GM21786 (cell line): ENCODE measurements at regions not wholly inside any gene's neighbourhood (a gene's known extent, or its start where the extent isn't known, plus 50 kb on each side); places are given as distances from the start of the nearest gene placed in this dataset.
"Not testable (repeated sequence)": the region's sequence is repeated elsewhere in the genome, so short reads cannot be mapped to it uniquely, and the experiment has no call there.

Experiments used
- ATAC-seq: cut with Tn5 transposase; IDR thresholded peaks from one replicate; pipeline ENCODE4 v1.9.1; 2021; ENCODE audit not compliant: unreplicated experiment

DNA sequence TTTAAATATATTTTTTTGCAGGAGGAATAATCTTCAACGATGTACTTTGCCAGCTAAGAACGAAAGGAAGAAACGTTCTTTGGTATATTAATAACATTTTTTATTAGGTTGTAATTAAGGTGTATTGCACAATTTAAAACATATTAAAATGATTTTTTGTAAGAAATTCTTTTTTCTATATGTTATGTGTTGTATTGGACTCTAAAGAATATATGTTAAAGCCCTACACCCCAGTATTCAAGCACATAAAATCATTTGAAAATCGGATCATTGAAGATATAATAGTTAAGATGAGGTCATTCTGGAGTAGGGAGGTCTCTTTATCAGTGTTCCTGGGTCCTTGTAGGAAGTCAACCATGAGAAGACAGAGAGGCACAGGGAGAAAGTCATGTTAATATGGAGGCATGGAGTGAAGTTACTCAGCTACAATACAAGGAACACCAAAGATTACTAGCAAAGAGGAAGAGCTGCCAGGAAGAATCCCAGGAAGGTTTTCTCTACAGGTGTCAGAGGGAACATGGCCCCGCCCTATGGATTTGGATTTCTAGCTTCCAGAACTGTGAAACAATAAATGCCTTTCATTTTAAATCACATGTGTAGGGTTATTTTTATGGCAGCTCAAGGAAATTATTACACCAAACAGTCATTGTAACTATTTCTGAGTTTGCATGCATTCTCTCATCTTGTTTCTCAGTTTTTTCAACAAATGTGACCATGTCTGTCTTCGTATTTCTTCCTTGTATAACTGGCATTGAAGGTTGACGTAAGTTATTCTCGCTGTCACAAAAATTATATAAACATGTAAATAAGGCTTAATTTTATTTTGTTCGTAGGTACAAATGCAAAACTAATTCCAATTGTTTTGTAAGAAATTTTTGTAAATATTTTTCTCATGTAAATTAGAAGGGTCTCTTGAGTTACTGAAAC is 75.4 kb upstream of the VPREB1 start:
- no peak for ATAC-seq

DNA sequence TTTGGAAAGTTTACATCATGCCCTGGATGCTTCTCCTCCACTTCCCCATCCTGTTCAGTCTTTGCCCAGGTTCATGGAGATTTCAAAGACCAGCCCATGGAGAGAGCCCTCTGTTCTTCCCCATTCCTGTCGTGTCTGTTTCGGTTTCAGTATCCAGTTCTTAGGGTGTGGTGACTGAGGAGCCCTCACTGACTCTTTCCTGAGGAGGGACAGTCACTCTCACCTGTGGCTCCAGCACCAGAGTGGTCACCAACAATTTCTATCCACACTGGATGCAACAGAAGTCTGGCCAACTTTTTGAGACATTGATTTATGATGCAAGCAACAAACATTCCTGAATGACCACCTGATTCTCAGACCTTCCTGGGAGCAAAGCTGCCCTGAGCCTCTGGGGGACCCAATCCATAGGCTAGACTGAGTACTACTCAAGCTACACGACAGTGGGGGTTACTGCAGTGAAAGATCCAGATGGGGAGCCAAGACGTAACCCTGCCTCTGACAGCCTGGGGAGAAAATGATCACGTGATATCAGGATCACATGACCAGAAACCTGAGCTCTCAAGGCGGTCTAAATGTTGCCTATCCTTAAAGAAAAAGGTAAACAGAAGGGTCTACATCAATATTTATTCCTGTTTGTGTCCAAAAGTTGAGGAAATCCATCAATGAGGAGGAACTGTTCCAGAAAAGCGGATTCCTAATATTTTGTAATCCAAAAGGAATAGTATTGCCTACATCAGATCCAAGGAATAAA is 76.2 kb upstream of the VPREB1 start:
- peak; percentile 25 for ATAC-seq

DNA sequence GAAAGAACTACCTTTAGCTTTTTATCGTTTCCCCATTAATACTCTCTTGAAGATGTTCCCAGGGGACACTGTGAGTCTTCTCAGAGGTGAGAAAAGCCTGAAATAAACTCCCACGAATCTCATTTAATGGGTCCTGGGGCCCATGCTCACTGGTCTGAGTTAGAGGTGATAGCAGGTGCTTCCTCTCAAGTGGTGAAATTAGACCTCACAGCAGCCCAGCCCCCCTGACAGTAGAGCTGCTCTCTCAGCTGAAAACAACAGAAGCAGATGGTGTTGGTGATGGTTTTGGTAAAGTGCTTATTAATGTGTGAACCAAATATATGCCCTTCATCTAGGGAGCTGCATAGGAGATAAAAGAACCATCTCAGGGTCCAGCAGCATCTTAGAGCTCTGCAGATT is 76.8 kb upstream of the VPREB1 start:
- peak; percentile 59 for ATAC-seq

DNA sequence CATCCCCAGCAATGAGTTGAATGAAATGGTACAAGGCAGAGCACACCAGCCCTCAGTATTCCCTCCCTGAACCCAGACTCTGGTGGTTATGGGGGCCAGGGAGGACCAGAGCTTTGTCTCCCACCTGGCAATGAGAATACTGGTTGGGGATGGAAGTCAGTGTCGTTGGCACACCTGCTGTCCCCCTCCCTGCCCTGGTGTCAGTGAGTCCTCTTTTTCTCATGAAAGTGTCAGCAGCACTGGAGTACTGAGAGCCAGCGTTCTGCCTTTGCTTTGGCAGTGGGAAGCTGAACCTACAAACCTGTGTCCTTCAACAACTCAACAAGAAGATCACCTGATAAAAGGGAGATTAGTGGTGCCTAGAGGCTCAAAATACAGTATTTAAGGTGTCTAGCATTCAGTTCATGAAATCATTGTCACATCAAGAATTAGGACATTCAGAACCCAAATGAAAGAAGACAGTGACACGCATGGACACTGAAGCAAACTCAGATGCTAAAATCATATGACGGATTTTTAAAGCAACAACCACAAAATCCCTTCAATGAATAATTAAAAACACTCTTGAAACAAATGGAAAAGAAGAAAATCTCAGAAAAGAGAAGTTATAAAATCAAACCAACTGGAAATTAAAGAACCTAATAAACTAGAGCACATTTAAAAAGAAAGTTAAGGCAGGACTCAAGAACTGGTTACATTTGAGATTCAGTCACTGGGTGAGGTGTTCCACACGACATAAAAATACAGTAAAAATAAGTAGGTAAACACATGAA is 77.5 kb upstream of the VPREB1 start:
- ATAC-seq: no peak

DNA sequence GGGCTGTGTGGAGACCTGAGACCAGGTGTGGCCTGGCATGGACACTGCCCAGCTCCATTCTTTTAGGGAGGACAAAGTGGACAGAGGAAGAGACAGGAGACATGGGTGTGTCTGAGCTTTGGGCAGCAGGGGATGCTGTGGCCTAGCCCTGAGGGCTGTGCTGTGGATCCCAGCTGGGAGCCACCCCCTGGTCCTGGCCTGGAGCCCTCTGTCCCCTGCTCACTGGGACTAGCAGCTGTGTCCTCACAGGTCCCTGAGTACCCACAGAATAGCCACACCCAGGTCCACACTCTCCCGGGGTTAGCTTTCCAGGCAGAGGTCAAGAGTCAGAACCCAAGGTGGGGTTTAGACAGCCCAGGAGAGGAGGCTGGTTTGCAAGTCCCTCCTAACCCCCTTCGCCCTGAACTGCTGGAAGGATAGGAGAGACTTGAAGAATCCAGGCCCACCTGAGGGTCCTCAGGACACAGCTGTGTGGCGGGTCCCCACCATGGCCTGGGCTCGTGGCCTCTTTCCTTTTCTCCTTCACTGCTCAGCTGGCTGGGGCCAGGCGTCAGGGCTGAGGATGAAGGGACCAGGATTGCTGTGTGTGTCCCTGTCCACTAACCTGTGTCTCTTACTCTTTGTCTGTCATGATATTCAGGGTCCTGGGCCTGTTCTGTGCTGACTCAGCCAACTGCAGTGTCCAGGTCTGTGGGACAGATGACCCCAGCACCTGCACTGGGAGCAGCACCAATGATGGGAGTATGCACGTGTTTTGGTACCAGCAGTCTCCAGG is 78.5 kb upstream of the VPREB1 start:
- no peak for ATAC-seq

DNA sequence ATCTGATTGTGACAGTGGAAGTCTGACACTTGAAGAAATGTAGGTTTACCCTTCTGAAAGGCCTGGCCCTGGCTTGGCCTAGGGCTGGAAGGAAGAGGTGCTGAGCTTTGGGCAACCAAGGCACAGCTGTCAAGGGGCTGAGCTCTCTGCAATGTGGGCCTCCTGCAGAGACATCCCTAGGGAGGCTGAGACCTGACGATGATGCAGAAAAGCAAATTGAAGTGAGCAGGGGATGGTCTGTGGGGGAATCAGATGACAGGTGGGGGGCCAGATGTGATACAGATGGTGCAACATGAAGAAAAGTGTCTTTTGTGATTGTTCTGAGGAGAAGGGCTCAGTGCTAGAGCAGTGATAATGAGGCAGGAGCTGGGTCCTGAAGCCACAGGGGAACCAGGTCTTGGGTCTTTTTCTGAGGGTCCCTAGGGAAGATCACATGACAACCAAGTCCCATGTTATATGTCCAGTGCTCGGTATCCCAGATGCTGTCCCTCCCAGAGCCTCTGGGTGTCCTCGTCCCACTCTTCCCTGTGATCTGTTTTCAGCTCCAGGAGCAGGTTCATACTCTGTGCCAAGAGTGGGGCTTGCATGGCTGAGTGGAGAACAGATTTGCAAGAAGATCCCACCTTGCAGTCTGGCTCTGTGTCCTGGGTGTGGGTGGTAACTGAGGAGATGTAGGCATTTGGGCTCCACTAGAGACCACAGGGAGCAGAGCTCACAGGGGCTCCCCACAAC is 79.9 kb upstream of the VPREB1 start:
- ATAC-seq: no peak

DNA sequence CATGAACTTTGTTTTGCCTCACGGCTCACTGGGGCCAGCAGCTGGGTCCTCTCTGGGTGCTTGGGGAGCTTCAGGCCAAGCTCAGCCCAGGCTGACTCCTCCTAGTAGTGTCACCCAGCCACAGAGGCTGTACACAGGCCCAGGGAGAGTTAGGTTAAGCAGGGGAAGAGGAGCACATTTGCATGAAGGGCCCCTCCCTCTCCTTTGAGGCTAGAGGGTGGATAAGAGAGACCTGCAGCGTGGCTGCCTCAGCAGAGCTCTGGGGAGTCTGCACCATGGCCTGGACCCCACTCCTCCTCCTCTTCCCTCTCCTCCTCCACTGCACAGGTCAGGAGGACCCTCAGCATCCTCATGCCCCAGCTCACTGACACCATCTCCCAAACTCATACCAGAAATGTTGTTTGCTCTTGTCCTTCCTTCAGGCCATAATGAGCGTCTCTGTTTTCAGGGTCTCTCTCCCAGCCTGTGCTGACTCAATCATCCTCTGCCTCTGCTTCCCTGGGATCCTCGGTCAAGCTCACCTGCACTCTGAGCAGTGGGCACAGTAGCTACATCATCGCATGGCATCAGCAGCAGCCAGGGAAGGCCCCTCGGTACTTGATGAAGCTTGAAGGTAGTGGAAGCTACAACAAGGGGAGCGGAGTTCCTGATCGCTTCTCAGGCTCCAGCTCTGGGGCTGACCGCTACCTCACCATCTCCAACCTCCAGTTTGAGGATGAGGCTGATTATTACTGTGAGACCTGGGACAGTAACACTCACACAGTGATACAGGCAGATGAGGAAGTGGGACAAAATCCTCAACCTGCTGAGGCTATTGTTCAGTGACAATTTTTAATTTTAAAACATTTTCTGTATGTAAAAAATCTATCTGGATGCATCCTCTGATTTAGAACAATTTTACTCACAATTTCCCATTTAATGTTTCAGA is 82.4 kb upstream of the VPREB1 start:
- ATAC-seq: peak; percentile 48

DNA sequence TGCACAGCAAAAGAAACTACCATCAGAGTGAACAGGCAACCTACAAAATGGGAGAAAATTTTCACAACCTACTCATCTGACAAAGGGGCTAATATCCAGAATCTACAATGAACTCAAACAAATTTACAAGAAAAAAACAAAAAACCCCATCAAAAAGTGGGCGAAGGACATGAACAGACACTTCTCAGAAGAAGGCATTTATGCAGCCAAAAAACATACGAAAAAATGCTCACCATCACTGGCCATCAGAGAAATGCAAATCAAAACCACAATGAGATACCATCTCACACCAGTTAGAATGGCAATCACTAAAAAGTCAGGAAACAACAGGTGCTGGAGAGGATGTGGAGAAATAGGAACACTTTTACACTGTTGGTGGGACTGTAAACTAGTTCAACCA is 83.8 kb upstream of the VPREB1 start:
- ATAC-seq: not testable (repeated sequence)

DNA sequence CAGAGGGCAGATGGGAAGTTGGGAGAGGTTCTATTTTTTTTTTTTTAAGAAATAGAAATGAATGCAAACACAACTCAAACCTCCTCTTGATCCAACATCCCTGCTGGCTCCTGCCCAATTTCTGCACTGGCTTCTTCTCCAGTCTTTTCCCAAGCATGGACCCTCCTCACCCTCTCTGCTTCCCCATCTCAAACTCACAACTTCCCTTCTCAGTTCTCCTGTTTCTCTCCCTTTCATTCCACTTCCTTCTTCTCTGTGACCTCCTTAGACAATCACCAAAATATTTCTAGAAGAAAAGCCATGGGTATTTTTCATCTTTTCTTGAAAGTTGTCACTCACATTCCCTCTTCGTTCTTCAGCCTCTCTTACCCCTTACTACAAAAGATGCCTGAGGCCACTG is 85.2 kb upstream of the VPREB1 start:
- ATAC-seq: no peak

DNA sequence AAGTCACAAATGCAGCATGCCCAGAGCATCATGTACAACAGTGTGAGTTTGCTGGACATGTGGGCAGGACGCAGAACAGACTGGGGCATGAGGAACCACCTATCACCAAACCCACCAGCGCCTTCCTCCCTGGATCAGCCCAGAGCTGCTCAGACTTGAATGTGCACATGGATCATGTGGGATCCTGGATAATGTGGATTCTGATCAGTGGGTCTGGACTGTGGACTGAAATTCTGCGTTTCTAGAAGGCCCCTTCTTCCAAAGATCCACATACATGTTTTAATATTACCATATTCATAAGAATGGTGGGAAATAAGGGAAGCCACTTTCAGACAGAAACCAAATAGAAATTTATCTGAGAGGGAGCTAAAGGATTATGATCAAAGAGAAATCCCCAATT is 85.6 kb upstream of the VPREB1 start:
- no peak for ATAC-seq

DNA sequence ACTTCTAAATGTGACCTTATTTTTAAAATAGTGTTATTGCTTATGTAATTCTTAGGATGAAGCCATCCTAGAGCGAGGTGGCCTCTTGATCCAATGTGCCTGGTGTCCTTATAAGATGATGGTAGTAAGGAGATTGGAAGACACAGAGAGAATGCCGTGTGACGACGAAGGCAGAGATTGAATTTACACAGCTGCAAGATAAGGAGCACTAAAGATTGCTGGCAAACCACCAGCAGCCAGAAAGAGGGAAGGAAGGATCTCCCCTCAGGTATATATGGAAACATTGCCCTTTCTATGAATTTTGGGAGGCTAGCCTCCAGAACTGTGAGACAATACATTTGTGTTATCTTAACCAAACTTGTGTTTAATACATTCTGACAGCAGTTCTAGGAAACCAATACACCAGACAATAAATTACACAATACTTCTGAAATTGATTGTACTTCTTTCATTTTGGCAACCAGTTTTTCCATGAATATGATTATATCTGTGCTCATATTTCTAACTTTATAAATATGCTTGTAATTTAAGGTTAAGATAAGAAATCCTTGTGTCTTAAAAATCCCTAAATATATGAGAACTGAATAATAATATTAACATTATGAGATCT is 86.3 kb upstream of the VPREB1 start:
- ATAC-seq: no peak

DNA sequence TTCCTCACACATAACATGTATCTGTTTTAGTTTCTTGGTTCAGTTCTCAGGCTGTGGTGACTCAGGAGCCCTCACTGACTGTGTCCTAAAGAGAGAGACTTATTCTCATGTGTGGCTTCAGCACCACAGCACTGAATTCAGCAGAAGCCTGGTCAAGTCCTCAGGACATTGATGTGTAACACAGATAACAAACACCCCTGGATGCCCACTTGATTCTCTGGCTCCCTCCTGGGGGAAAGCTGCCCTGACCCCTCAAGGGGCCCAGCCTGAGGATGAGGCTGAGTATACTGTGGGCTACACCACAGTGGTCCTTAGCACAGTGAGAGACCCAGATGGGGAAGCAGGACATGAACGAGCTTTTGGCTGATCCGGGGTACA is 87.2 kb upstream of the VPREB1 start:
- peak; percentile 12 for ATAC-seq

DNA sequence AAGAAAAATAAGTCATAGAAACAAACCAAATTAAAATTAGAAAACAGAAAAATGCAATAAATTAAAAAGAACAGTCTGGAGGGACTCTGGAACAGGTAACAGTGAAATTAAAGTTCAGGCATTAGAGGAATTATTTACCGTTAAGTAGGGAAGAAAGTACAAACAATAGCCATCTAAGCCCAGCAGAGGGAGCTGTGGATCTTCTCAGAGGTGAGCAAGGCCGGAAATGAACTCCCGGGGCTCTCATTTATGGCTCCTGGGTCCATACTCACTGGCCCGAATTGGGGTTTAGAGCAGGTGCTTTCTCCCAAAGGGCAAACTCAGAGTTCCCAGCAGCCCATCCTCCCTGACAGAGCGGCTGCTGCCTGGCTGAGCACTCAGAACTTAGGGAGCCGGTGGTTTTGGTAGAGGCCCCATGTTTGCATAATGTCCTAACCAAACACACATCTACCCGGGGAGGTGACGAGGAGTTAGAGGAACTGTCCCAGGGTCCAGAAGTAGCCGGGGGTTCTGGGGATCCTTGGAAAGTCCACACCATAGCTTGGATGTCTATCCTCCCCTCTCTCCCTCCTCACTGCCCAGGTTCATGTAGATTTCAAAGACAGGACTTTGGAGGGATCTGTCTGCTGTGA is 87.8 kb upstream of the VPREB1 start:
- ATAC-seq: peak; percentile 53

DNA sequence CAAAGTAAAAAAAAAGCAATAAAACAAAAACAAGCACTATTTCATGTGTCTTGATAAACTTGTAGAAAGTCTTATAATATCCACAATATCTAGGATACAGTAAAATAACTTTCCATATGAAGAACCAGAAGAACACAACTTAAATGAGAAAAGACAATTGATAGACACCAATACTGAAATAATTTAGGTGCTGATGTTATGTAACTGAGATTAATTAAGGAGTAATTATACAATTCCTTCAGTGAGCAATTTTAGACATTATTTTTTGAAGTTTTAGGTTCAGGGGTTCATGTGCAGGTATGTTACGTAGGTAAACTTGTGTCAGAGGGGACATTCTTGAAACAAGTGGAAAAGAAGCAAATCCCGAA is 88.3 kb upstream of the VPREB1 start:
- no peak for ATAC-seq

DNA sequence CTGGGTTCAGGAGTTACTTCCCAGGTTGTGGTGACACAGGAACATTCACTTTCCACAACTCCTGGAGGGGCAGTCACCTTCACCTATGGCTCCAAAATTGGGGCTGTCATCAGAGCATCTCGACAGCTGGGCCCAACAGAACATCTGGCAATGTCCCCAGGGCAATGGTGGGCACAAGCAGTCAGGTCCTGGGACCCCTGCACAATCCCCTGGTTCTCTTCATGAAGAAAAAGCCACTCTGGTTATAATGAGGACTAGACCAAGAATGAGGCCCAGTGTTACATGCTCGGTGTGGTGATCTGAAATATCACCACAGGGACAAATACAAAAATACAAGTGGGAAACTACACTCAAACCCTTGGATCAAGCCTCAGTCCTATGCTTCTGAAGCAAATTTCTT is 89.0 kb upstream of the VPREB1 start:
- no peak for ATAC-seq

DNA sequence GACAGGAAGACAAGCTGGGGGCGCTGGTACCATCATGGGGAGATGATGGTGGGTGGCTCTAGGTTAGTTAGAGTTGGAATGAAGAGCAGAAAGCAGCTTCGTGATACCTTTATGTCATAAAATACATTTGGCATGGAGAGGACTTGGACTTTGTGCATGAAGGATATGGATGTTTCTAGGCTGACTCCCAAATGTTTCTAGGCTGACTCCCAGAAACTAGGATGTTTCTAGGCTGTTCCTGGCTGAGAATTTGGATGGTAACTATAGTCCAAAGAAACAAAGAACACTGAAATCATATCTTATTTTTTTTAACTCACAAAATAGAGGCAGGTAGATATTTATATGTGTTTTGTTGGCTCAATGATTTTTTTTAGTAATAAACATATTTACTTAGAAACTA is 89.4 kb upstream of the VPREB1 start:
- ATAC-seq: no peak

DNA sequence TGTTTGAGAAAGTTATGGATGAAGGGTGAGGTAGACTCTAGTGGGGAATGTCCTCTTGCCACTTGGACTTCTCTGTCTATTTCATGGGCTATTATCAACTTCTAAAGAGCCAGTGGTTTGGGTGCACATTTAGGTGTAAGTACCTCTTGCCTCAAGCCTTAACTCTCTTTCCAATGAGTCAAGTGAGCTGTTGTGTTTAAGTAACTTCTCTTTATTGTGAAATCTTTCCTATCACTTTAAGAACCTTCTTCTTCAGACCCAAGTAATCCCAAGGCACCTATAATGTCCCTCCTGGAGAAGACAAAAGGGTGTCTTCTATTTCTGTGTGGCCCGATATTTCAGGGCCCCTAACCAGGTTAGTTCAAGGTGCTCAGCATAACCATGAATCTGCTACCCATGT is 90.5 kb upstream of the VPREB1 start:
- no peak for ATAC-seq

DNA sequence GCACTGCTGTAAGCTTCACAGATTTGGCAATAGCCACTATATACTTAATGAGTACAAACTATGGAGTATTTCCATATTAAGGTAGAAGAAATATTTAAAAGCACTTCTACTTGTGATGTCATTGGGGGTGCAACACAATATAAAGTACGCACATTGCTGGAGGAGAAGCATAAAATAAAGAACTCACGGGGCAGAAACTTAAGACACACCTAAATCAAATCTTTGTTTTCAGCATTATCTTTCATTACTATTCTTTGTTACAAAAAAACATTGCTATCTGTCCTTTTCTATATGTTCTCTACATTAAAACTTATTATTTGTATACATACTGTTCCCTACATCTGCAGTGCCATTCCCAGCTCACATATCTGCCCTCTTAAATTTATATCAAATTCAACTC is 93.3 kb upstream of the VPREB1 start:
- no peak for ATAC-seq
